ENCODE measurements at regions not wholly inside any gene's neighbourhood (a gene's known extent, or its start where the extent isn't known, plus 50 kb on each side); places are given as distances from the start of the nearest gene placed in this dataset.

DNA sequence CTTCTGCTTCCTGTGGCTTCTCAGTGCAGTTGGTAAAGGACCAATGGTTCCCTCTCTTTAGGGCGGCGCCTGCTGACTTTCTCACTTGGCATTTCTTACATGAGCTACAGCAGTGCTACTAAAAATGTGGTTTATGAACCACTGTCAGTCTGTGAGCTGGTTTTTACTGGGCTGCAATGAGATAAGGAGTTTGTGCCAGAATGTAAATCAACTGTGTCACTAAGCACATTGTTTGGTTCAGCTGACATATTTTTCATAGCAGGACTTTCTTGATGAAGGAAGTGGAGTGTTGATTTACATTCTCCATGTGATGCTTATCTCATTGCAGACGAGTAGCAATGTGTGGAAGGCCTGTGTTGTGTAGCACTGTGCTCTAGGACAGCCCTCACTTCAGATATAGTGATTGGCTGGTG, 463.3 kb downstream of the SOX6 start:
- DNase-seq: no peak
- WGBS (ENCODE audit: insufficient coverage, low coverage, low lambda C conversion rate, missing lambda C conversion rate): 49% methylated on average over 3 of the region's 3 CpGs
- no peak overlapping the region for H3K27ac ChIP-seq

DNA sequence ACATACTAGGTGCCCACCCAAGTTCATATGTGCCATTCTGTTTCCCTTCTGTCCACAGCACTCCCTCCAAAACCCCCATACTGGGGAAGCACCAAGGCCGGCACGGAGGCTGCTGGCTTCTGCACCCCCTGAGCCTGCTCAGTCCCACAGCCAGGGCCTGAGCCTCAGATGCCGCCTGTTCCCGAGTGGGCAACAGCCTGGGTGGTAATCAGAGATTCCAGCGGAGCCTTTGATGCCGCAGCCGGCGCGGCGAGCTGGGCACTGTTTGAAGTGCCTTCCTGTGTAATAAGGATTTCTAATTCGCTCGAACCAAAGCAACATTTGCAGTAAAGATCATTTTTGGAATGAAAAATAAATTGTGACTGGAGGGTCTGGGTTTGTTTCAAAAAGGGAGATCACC, 460.3 kb downstream of the SOX6 start:
- no peaks in the 10 kb centered on the region for H3K36me3 ChIP-seq
- no peak overlapping the region for H3K4me3 ChIP-seq
- intact Hi-C loops (cut with DNase I): no loop called here
- WGBS (ENCODE audit: insufficient coverage, low coverage, low lambda C conversion rate, missing lambda C conversion rate): 80% methylated on average over 5 of the region's 12 CpGs
- H3K4me1 ChIP-seq: no peaks in the 10 kb centered on the region
- TF ChIP-seq, protein P1, sequence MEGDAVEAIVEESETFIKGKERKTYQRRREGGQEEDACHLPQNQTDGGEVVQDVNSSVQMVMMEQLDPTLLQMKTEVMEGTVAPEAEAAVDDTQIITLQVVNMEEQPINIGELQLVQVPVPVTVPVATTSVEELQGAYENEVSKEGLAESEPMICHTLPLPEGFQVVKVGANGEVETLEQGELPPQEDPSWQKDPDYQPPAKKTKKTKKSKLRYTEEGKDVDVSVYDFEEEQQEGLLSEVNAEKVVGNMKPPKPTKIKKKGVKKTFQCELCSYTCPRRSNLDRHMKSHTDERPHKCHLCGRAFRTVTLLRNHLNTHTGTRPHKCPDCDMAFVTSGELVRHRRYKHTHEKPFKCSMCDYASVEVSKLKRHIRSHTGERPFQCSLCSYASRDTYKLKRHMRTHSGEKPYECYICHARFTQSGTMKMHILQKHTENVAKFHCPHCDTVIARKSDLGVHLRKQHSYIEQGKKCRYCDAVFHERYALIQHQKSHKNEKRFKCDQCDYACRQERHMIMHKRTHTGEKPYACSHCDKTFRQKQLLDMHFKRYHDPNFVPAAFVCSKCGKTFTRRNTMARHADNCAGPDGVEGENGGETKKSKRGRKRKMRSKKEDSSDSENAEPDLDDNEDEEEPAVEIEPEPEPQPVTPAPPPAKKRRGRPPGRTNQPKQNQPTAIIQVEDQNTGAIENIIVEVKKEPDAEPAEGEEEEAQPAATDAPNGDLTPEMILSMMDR (IDR thresholded peaks at IDR 0.05): no peak
- TF ChIP-seq POLR2A (IDR thresholded peaks at IDR 0.05): no peak
- no peaks in the 10 kb centered on the region for H3K9me3 ChIP-seq
- ATAC-seq: no peak
- no peaks in the 10 kb centered on the region for H3K27me3 ChIP-seq
- no peak for DNase-seq
- no peak overlapping the region for H3K27ac ChIP-seq

More for the DNA sequence above, 463.3 kb downstream of the SOX6 start:
- TF ChIP-seq, protein P1 (IDR thresholded peaks at IDR 0.05): no peak
- no peak for TF ChIP-seq POLR2A (IDR thresholded peaks at IDR 0.05)
- intact Hi-C loops (cut with DNase I): no loop called here
- H3K36me3 ChIP-seq: no peaks in the 10 kb centered on the region
- H3K4me1 ChIP-seq: no peaks in the 10 kb centered on the region
- no peaks in the 10 kb centered on the region for H3K27me3 ChIP-seq
- no peak overlapping the region for H3K4me3 ChIP-seq
- ATAC-seq: no peak
- no peaks in the 10 kb centered on the region for H3K9me3 ChIP-seq

DNA sequence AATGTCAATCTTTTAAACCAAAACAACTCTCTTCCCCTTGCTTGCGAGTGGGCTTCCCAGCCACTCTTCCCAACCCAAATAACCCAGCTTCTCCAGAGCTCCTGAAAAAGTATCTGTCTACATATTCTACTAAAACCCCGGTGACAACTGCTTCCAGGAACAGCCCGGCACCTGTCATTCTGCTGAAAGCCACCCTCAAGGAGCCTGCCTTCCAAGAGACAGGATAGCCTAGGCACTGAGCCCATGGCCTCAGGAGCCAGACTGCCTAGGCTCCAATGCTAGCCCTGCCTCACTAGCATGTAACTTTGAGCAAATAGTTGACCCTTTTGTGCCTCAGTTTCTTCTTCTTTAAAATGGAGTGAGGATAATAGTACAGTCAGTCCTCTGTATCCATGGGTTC, 459.8 kb downstream of the SOX6 start:
- H3K4me3 ChIP-seq: no peak overlapping the region
- no peak overlapping the region for H3K27ac ChIP-seq
- H3K9me3 ChIP-seq: no peaks in the 10 kb centered on the region
- no peak for TF ChIP-seq POLR2A (IDR thresholded peaks at IDR 0.05)
- TF ChIP-seq, protein P1 (IDR thresholded peaks at IDR 0.05): no peak
- H3K4me1 ChIP-seq: no peaks in the 10 kb centered on the region
- DNase-seq (no peak), ATAC-seq (no peak)
- H3K27me3 ChIP-seq: no peaks in the 10 kb centered on the region
- WGBS (ENCODE audit: insufficient coverage, low coverage, low lambda C conversion rate, missing lambda C conversion rate): 90% methylated on average over 3 of the region's 3 CpGs
- intact Hi-C loops (cut with DNase I): no loop called here
- no peaks in the 10 kb centered on the region for H3K36me3 ChIP-seq

DNA sequence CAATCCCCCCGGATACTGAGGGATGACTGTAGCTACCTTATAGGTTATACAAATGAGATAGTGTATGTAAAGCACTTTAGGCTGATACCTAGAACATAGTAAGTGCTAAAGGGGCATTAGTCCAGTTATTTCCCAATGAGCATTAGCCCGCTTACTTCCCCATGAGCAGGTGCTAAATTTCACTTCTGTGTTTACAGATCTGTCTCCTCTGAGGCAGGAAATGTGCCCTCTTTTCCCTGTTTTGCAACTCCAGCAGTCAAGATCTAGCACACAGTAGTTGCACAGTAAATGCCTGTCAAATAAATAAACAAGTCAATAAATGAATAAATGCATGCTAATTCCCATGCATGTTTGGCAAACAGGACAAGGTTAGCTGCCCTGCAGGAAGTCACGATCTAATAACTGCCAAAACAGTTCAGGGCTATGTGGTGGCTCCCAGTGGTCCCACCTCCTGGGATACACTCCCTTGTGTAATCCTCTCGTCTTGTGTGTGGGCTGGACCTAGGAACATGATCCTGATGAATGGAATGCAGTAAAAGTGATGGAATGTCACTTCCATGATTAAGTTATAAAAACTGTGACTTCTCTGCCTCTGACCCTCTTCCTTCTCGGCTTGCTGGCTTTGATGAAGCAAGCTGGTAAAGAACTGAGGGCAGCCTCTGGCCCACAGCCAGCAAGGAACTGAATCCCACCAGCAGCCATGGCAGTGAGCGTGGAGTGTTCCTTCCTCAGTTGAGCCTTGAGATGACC, 459.0 kb downstream of the SOX6 start:
- ATAC-seq (peak in 2 of 4 donors; percentile 33 to 60), DNase-seq (no peak)
- TF ChIP-seq POLR2A (IDR thresholded peaks at IDR 0.05): no peak
- TF ChIP-seq, protein P1 (IDR thresholded peaks at IDR 0.05): no peak
- Histone ChIP-seq H3K4me1 (no peaks in the 10 kb centered on the region), H3K9me3 (no peaks in the 10 kb centered on the region), H3K27ac (no peak overlapping the region), H3K27me3 (no peaks in the 10 kb centered on the region), H3K36me3 (no peaks in the 10 kb centered on the region), H3K4me3 (no peak overlapping the region)
- intact Hi-C loops (cut with DNase I): no loop called here
- WGBS (ENCODE audit: insufficient coverage, low coverage, low lambda C conversion rate, missing lambda C conversion rate): 31% methylated on average over 4 of the region's 6 CpGs

All from right lobe of liver (tissue), 6 donors.